Psoas muscle (tissue), 7 donors: ENCODE measurements at regions not wholly inside any gene's neighbourhood (a gene's known extent, or its start where the extent isn't known, plus 50 kb on each side); places are given as distances from the start of the nearest gene placed in this dataset.

Source experiments
- ATAC-seq, 4 donors: fragments of 200-7000 bp; cut with Tn5 transposase; one replicate each; pipeline ENCODE4 v1.9.1; 2020; ENCODE audit warnings: moderate library complexity in 3 of 4, mild to moderate bottlenecking in 2 of 4
- DNase-seq, 2 donors: peaks; one replicate each; pipeline ENCODE4 v3.0.0-alpha.2; 2020
- H3K27ac ChIP-seq: fragments of 200-600 bp; one replicate; pipeline ENCODE4 v1.8.0; 2022
- H3K27me3 ChIP-seq, 3 donors: fragments of 200-600 bp in 1 of 3; one replicate each; pipeline versions ENCODE4 v1.6.1 to v1.8.0; 2013 to 2022; ENCODE audit warnings: low read length in 2 of 3, mild to moderate bottlenecking in 2 of 3, moderate library complexity in 1 of 3; ENCODE audit not compliant: insufficient read depth in 3 of 3
- H3K36me3 ChIP-seq, 2 donors: fragments of 200-600 bp in 1 of 2; one replicate each; pipeline versions ENCODE4 v1.6.1 to v1.8.0; 2013 to 2022; ENCODE audit warnings: low read depth in 1 of 2, mild to moderate bottlenecking in 1 of 2, moderate library complexity in 1 of 2; ENCODE audit not compliant: insufficient read depth in 1 of 2
- H3K4me1 ChIP-seq: fragments of 200-600 bp; one replicate; pipeline ENCODE4 v1.8.0; 2022
- H3K4me3 ChIP-seq: fragments of 200-600 bp; one replicate; pipeline ENCODE4 v1.8.0; 2022; ENCODE audit warnings: mild to moderate bottlenecking
- H3K9me3 ChIP-seq: fragments of 200-600 bp; one replicate; pipeline ENCODE4 v1.8.0; 2022
- WGBS, 3 donors: extraction: QIAGEN DNeasy Blood & Tissue Kit; methylation state at CpG; one replicate each; pipeline versions ENCODE4 v1.1.6 to v1.1.7; 2013; 5-methylcytosine and 5-hydroxymethylcytosine counted together
- intact Hi-C, 2 donors: fragments of 100-400 bp; cut with DNase I; formaldehyde crosslinking; loops; one replicate each; pipeline versions ENCODE4 v1.11.0 to v1.14.2; 2022
- TF ChIP-seq, protein P1 (sequence below): fragments of 200-600 bp; IDR thresholded peaks from one replicate; pipeline ENCODE4 v1.8.0; 2022; ENCODE audit warnings: antibody characterized with exemption
- donor health status: healthy with polysubstance abuse.
- donor health status: DM: no; HTN: no; CAD: no; lungs with moderate emphysema.
- donor health status: Bipolar disorder and iron deficiency.
- donor health status: healthy.
- donor health status: DM: yes; HTN: yes; CAD: no.
- donor health status: DM: no; HTN: no; CAD: no.
- donor health status: DM: yes; HTN: yes; CAD: no.

DNA sequence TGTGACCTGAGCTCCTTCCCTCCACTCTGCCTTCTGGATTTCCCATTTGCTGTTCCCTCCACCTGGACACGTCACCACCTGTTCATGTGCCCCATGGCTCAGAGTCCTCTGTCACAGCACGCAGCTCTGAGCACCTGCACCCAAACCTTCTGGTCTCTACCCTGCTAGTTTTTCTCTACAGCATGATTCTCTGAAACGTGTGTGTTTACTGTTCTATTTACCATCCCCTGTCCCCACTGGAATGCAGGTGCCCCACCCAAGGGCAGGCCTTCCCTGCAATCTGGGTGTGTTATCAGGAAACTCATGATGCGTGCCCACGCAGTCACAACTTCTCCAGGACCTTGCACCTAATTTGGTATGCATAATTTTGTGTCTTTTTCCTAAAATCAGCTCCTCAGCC lies 284.4 kb upstream of the IGFBP3 start:
- no peaks in the 10 kb centered on the region for H3K9me3 ChIP-seq
- no peak for DNase-seq
- H3K36me3 ChIP-seq: no peaks in the 10 kb centered on the region
- intact Hi-C loops: no loop called here
- H3K4me3 ChIP-seq: no peak overlapping the region
- H3K27me3 ChIP-seq: no peaks in the 10 kb centered on the region
- TF ChIP-seq, protein P1, sequence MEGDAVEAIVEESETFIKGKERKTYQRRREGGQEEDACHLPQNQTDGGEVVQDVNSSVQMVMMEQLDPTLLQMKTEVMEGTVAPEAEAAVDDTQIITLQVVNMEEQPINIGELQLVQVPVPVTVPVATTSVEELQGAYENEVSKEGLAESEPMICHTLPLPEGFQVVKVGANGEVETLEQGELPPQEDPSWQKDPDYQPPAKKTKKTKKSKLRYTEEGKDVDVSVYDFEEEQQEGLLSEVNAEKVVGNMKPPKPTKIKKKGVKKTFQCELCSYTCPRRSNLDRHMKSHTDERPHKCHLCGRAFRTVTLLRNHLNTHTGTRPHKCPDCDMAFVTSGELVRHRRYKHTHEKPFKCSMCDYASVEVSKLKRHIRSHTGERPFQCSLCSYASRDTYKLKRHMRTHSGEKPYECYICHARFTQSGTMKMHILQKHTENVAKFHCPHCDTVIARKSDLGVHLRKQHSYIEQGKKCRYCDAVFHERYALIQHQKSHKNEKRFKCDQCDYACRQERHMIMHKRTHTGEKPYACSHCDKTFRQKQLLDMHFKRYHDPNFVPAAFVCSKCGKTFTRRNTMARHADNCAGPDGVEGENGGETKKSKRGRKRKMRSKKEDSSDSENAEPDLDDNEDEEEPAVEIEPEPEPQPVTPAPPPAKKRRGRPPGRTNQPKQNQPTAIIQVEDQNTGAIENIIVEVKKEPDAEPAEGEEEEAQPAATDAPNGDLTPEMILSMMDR: no peak
- no peak for ATAC-seq
- WGBS, 3 donors: 83 to 88% (median 87%) methylated on average over 5 of the region's 5 CpGs
- H3K4me1 ChIP-seq: no peaks in the 10 kb centered on the region
- H3K27ac ChIP-seq: no peak overlapping the region

DNA sequence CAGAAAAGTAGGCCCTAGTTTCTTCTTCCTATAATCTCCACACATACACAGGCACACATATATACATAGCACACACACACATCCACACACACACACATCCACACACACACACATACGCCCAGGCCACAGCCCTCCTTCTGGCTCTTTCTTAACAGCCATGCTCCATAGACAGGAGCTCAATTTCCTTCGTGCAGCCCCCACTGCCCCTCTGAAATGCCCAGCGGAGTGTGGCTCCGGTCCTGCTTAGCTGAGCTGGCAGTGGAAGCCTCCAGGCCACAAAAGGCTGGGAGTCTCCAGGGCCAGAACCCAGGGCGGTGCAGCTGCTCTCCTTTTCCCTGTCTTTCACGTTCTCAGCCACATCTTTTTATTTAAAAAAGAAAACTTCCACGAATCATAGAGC lies 282.9 kb upstream of the IGFBP3 start:
- Histone ChIP-seq H3K36me3 (no peaks in the 10 kb centered on the region), H3K27ac (no peak overlapping the region), H3K27me3 (no peaks in the 10 kb centered on the region), H3K4me3 (no peak overlapping the region), H3K4me1 (no peaks in the 10 kb centered on the region), H3K9me3 (no peaks in the 10 kb centered on the region)
- WGBS, 3 donors: 77 to 83% (median 81%) methylated on average over 7 of the region's 7 CpGs
- intact Hi-C loops: no loop called here
- TF ChIP-seq, protein P1: no peak
- no peak for ATAC-seq
- no peak for DNase-seq

DNA sequence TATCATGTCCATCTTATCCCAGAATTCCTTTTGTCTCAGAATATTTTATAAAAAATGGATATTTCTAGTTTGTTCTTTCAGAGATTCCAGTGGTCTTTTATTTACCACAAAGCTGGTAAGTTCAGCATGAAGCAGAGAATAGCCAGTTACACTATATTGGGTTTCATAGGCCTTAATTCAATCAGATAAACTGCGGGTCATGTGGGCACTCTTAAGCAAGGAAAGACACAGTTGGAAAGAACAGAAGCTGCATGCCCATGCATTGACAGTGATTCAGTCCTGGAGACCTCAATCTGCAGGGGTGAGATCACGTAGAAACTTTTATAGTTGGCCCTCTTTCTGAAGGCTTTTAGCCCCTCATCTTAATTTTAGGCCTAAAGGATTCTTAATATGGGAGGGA lies 281.3 kb upstream of the IGFBP3 start:
- WGBS, 3 donors: 52 to 65% (median 63%) methylated on average over 2 of the region's 2 CpGs
- no peaks in the 10 kb centered on the region for H3K4me1 ChIP-seq
- no peak overlapping the region for H3K4me3 ChIP-seq
- ATAC-seq: no peak
- no peaks in the 10 kb centered on the region for H3K36me3 ChIP-seq
- no peaks in the 10 kb centered on the region for H3K27me3 ChIP-seq
- TF ChIP-seq, protein P1: no peak
- intact Hi-C loops: no loop called here
- no peak for DNase-seq
- no peaks in the 10 kb centered on the region for H3K9me3 ChIP-seq
- no peak overlapping the region for H3K27ac ChIP-seq

DNA sequence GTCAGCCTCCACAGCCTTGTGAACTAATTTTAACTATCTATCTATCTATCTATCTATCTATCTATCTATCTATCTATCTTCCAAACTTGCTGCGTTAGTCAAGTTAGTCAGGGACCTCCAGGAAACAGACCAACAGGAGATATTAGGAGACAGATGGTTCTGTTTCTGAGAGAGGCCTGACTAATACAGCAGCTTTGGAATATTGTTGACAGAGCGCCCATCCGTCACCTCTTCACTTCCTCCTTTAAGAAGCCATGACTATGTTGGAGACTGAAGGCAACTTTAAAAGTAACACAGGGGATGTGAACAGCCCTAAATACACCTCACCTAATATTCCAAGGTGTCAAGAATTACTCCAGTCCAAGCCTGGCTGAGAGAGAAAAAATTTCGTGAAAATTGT lies 280.9 kb upstream of the IGFBP3 start:
- intact Hi-C loops: no loop called here
- H3K4me1 ChIP-seq: no peaks in the 10 kb centered on the region
- no peaks in the 10 kb centered on the region for H3K36me3 ChIP-seq
- H3K9me3 ChIP-seq: no peaks in the 10 kb centered on the region
- no peaks in the 10 kb centered on the region for H3K27me3 ChIP-seq
- DNase-seq (no peak), ATAC-seq (no peak)
- TF ChIP-seq, protein P1: no peak
- no peak overlapping the region for H3K4me3 ChIP-seq
- no peak overlapping the region for H3K27ac ChIP-seq
- 86 to 93% (median 89%) methylated on average over 4 of the region's 4 CpGs for WGBS, 3 donors

DNA sequence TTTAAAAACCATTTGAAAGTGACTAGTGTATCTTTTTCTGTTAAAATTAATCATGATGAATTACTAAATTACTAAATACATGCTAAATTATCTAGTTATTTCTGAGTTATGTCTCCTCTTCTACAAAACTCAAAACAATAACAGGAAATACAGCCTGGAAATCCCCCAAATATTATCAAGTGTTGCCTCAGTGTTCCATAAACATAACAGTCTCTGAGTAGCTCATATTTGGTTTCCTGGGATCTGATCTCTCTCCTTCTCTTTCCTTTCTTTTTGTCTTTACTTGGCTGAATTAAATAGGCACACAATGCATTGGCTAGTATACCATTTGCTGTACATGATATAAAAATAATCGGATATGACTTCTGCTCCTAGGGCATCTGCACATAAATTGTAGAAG lies 277.6 kb upstream of the IGFBP3 start:
- 67 to 76% (median 72%) methylated on average over 1 of the region's 1 CpG for WGBS, 3 donors
- H3K4me3 ChIP-seq: no peak overlapping the region
- TF ChIP-seq, protein P1: no peak
- intact Hi-C loops: no loop called here
- H3K36me3 ChIP-seq: no peaks in the 10 kb centered on the region
- H3K27ac ChIP-seq: no peak overlapping the region
- H3K27me3 ChIP-seq: no peaks in the 10 kb centered on the region
- ATAC-seq: no peak
- no peaks in the 10 kb centered on the region for H3K4me1 ChIP-seq
- H3K9me3 ChIP-seq: no peaks in the 10 kb centered on the region
- DNase-seq: no peak
